Ammon's horn (tissue), 1 donor: ENCODE measurements at regions not wholly inside any gene's neighbourhood (a gene's known extent, or its start where the extent isn't known, plus 50 kb on each side); places are given as distances from the start of the nearest gene placed in this dataset.
A peak's percentile ranks its signal among the peaks of the same experiment; 100 is the strongest.

Experiments used
- DNase-seq: peaks from one replicate; pipeline ENCODE4 v3.0.0-alpha.2; 2016; ENCODE audit warnings: low spot score

- DNase-seq, result peak; percentile 29
These were observed 89.2 kb upstream of the PRLR start for GRCh38 chr5:35319333-35320002.

- no peak for DNase-seq
These were observed 87.3 kb upstream of the PRLR start for GRCh38 chr5:35317586-35317985.

- DNase-seq, result no peak
These were observed 86.5 kb upstream of the PRLR start for GRCh38 chr5:35316611-35317274.

GRCh38 chr5:35313291-35313690, 83.0 kb upstream of the PRLR start:
- DNase-seq, result no peak

GRCh38 chr5:35312267-35312666, 82.0 kb upstream of the PRLR start:
- no peak for DNase-seq

GRCh38 chr5:35309365-35310130, 79.3 kb upstream of the PRLR start:
- no peak for DNase-seq

- peak; percentile 55 for DNase-seq
These were observed 78.1 kb upstream of the PRLR start for GRCh38 chr5:35308421-35308820.

GRCh38 chr5:35306716-35307365, 76.6 kb upstream of the PRLR start:
- no peak for DNase-seq

GRCh38 chr5:35305336-35306020, 75.2 kb upstream of the PRLR start:
- no peak for DNase-seq

GRCh38 chr5:35304291-35304690, 74.0 kb upstream of the PRLR start:
- no peak for DNase-seq

- DNase-seq, result no peak
These were observed 72.9 kb upstream of the PRLR start for GRCh38 chr5:35303152-35303551.

- no peak for DNase-seq
These were observed 72.3 kb upstream of the PRLR start for GRCh38 chr5:35302544-35302943.

GRCh38 chr5:35297755-35298154, 67.5 kb upstream of the PRLR start:
- no peak for DNase-seq

GRCh38 chr5:35294976-35295375, 64.7 kb upstream of the PRLR start:
- DNase-seq, result no peak

GRCh38 chr5:35294017-35294416, 63.7 kb upstream of the PRLR start:
- DNase-seq, result no peak

- DNase-seq, result no peak
These were observed 55.1 kb upstream of the PRLR start for GRCh38 chr5:35285435-35285834.

GRCh38 chr5:35285011-35285410, 54.7 kb upstream of the PRLR start:
- DNase-seq, result no peak

- no peak for DNase-seq
These were observed 54.1 kb upstream of the PRLR start for GRCh38 chr5:35284364-35284763.

- no peak for DNase-seq
These were observed 52.5 kb upstream of the PRLR start for GRCh38 chr5:35282810-35283209.

- DNase-seq, result no peak
These were observed 51.3 kb upstream of the PRLR start for GRCh38 chr5:35281613-35282012.
